BE2C (cell line): ENCODE measurements at regions not wholly inside any gene's neighbourhood (a gene's known extent, or its start where the extent isn't known, plus 50 kb on each side); places are given as distances from the start of the nearest gene placed in this dataset.

Experiments used
- DNase-seq: peaks from one replicate; pipeline ENCODE4 v3.0.0-alpha.2; 2020
- H3K27me3 ChIP-seq: fragments of 250-450 bp; sonication (Bioruptor Pico); 2 replicates; pipeline ENCODE4 v1.5.1; 2020; ENCODE audit warnings: mild to moderate bottlenecking
- H3K36me3 ChIP-seq: fragments of 250-450 bp; sonication (Bioruptor Pico); 2 replicates; pipeline ENCODE4 v1.5.1; 2020; ENCODE audit warnings: mild to moderate bottlenecking
- H3K4me1 ChIP-seq: fragments of 250-450 bp; sonication (Bioruptor Pico); 2 replicates; pipeline ENCODE4 v1.5.1; 2020
- H3K4me3 ChIP-seq: 2 replicates; pipeline ENCODE4 v1.5.1; 2011; ENCODE audit warnings: low read depth, low read length
- H3K9me3 ChIP-seq: fragments of 250-450 bp; sonication (Bioruptor Pico); 2 replicates; pipeline ENCODE4 v1.5.1; 2020
- TF ChIP-seq, protein P1 (sequence below): IDR thresholded peaks from 2 replicates; pipeline ENCODE4 v1.5.1; 2012; ENCODE audit warnings: mild to moderate bottlenecking, low read depth, low read length

DNA sequence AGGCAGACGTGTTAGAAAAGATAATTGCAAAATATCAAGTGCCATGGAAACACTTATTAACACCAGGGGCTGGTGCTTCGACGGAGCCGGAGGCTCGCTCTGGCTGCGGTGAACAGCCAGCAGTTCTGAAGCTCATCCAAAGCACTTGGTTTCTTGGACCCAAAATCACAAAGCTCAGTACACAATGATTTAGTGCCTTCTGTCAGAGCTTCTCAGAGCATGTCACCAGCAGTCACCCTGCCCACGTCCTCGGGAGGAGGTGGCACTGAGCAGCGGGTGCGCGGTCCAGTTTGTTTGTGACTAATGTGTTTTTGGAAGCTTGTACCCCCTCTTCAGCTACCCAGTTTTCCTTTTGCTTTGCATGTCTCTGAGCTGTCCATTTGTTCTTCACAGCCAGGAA, 58.7 kb upstream of the KIRREL3 start:
- H3K36me3 ChIP-seq = no peaks in the 10 kb centered on the region
- H3K4me1 ChIP-seq = no peaks in the 10 kb centered on the region
- no peak for DNase-seq
- TF ChIP-seq, protein P1, sequence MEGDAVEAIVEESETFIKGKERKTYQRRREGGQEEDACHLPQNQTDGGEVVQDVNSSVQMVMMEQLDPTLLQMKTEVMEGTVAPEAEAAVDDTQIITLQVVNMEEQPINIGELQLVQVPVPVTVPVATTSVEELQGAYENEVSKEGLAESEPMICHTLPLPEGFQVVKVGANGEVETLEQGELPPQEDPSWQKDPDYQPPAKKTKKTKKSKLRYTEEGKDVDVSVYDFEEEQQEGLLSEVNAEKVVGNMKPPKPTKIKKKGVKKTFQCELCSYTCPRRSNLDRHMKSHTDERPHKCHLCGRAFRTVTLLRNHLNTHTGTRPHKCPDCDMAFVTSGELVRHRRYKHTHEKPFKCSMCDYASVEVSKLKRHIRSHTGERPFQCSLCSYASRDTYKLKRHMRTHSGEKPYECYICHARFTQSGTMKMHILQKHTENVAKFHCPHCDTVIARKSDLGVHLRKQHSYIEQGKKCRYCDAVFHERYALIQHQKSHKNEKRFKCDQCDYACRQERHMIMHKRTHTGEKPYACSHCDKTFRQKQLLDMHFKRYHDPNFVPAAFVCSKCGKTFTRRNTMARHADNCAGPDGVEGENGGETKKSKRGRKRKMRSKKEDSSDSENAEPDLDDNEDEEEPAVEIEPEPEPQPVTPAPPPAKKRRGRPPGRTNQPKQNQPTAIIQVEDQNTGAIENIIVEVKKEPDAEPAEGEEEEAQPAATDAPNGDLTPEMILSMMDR = no peak
- no peaks in the 10 kb centered on the region for H3K9me3 ChIP-seq
- no peaks in the 10 kb centered on the region; the same call in 1 of the 2 replicates for H3K27me3 ChIP-seq
- H3K4me3 ChIP-seq = no peak overlapping the region

DNA sequence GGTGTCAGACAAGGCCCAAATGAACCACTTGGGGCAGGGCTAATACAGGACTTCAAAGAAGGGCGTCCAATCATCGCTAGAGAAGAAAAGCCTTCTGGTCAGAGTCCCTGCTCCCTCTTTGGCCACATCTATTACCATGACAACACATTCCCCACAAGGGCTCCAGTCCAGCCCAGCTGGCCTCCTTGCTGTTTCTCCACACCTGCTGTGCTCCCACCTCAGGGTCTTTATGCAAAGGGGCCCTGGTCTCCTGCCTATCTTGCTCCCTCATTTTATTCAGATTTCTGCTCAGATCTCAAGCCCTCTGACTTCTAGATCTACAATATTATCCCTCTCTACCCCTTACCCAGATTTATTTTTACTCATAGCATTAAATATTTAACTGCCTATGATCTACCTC, 58.0 kb upstream of the KIRREL3 start:
- no peaks in the 10 kb centered on the region for H3K4me1 ChIP-seq
- no peaks in the 10 kb centered on the region for H3K27me3 ChIP-seq
- no peak for DNase-seq
- TF ChIP-seq, protein P1 = no peak
- H3K9me3 ChIP-seq = no peaks in the 10 kb centered on the region
- no peak overlapping the region for H3K4me3 ChIP-seq
- no peaks in the 10 kb centered on the region for H3K36me3 ChIP-seq

GRCh38 chr11:127057126-127057525, 56.6 kb upstream of the KIRREL3 start:
- no peaks in the 10 kb centered on the region for H3K9me3 ChIP-seq
- no peaks in the 10 kb centered on the region for H3K4me1 ChIP-seq
- no peak for DNase-seq
- no peak overlapping the region for H3K4me3 ChIP-seq
- H3K27me3 ChIP-seq = no peaks in the 10 kb centered on the region
- no peaks in the 10 kb centered on the region for H3K36me3 ChIP-seq
- TF ChIP-seq, protein P1 = no peak

DNA sequence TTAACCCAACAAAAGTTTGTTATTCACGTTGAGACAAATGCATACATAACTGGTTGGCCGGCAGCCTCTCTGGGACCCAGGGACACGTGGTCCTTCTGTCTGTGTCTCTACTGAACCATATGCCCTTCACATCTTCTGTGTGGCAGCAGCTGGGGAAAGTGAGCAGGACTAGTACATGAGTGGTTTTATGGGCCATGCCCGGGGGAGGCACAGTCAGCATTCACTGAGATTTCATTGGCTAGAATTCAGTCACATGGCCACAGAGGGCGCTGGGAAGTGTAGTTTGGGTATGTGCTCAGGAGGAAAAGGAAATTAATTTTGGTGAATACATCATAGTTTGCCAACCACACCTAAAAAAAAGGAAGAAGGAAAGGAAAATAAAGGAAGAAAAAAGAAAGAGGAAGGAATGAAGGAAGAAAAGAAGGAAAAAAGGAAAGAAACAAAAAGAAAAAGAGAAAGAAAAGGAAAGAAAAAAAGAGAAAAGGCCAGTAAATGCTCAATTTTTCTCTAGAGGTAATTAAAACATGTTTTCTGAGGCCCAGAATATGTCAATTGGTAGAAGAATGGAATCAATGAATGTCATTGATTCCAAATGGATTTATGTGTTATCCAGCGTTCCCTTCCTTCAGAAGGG, 55.9 kb upstream of the KIRREL3 start:
- Histone ChIP-seq H3K4me1 (no peaks in the 10 kb centered on the region), H3K36me3 (no peaks in the 10 kb centered on the region), H3K9me3 (no peaks in the 10 kb centered on the region), H3K27me3 (no peaks in the 10 kb centered on the region), H3K4me3 (no peak overlapping the region)
- peak; percentile 21 for DNase-seq
- TF ChIP-seq, protein P1 = no peak

DNA sequence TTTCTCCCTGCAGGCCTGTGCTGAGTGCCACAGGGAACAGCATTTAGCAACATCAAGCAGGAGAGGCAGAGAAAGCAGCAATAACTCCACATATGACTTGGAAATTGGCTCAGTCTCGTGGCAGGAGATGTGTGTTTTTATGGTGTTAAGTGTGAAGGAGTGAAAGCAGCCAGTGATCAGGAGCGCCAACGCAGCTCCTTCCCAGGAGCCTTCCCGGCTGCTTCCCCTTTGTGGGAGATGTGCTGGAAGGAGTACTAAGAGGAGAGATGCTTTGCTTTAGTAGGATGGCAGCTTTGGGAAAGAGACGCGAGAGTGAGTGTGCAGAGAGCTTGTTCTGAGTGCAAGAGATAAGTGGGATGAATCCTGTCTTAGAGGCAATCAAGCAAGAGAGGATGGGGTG, 54.7 kb upstream of the KIRREL3 start:
- TF ChIP-seq, protein P1 = no peak
- H3K4me1 ChIP-seq = no peaks in the 10 kb centered on the region

GRCh38 chr11:127054153-127054552, 53.6 kb upstream of the KIRREL3 start:
- H3K36me3 ChIP-seq = no peaks in the 10 kb centered on the region

More for the DNA sequence above, 54.7 kb upstream of the KIRREL3 start:
- no peak overlapping the region for H3K4me3 ChIP-seq
- no peaks in the 10 kb centered on the region for H3K9me3 ChIP-seq
- H3K36me3 ChIP-seq = no peaks in the 10 kb centered on the region
- H3K27me3 ChIP-seq = no peaks in the 10 kb centered on the region
- no peak for DNase-seq

More at GRCh38 chr11:127054153-127054552, 53.6 kb upstream of the KIRREL3 start:
- TF ChIP-seq, protein P1 = no peak
- H3K4me1 ChIP-seq = no peaks in the 10 kb centered on the region
- no peaks in the 10 kb centered on the region for H3K9me3 ChIP-seq
- H3K4me3 ChIP-seq = no peak overlapping the region
- no peak for DNase-seq
- no peaks in the 10 kb centered on the region for H3K27me3 ChIP-seq
